ENCODE measurements at regions not wholly inside any gene's neighbourhood (a gene's known extent, or its start where the extent isn't known, plus 50 kb on each side); places are given as distances from the start of the nearest gene placed in this dataset.

DNA sequence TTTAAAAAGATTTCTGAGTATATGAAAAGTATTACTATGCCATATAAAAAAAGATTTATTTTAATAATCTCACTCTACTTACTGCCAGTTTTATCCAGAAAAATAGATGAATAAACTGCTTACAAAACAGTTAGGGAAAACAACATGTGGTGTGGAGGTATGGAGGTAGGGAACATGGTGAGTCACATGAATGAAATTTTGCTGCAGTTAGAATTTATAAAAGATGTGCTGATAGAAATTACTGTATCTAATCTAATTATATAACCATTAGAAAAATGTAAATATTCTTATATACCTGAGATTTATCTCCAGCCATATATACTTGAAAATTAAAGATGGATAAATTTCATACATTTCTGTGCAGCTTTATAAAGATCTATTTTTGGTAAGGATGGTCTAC, 184.0 kb upstream of the ANK2 start:
- Histone ChIP-seq H3K4me3 (no peak overlapping the region), H3K36me3 (no peaks in the 10 kb centered on the region), H3K4me1 (peaks cover 0 to 26% (median 3%) of the 10 kb centered on the region in 4 donors), H3K27me3 (no peaks in the 10 kb centered on the region), H3K27ac (no peak overlapping the region), H3K9me3 (no peaks in the 10 kb centered on the region)
- TF ChIP-seq EP300 (IDR thresholded peaks at IDR 0.05) (no peak), POLR2A (IDR thresholded peaks at IDR 0.05) (no peak)
- TF ChIP-seq, protein P1, sequence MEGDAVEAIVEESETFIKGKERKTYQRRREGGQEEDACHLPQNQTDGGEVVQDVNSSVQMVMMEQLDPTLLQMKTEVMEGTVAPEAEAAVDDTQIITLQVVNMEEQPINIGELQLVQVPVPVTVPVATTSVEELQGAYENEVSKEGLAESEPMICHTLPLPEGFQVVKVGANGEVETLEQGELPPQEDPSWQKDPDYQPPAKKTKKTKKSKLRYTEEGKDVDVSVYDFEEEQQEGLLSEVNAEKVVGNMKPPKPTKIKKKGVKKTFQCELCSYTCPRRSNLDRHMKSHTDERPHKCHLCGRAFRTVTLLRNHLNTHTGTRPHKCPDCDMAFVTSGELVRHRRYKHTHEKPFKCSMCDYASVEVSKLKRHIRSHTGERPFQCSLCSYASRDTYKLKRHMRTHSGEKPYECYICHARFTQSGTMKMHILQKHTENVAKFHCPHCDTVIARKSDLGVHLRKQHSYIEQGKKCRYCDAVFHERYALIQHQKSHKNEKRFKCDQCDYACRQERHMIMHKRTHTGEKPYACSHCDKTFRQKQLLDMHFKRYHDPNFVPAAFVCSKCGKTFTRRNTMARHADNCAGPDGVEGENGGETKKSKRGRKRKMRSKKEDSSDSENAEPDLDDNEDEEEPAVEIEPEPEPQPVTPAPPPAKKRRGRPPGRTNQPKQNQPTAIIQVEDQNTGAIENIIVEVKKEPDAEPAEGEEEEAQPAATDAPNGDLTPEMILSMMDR (IDR thresholded peaks at IDR 0.05), result no peak
- DNase-seq (ENCODE audit: low spot score in 2 of 2), result no peak

DNA sequence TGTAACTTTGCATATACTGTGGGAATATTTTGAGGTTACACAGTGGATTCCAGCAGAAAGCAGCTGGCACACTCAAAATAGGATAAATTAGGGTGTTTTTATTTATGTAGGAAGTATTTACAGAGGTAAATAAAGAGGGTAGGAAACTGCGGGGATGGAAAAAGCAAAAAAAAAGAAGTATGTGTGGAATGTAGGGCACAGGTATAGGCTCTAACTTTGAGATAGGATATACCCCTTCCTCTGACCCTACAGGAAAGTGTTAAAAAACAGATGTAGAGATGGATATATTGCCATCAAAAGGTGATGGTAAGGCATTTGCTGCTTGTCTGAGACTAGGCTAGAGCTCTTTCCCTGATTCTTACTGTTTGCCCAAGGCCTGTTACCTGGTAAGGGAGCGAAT, 173.1 kb upstream of the ANK2 start:
- WGBS, 2 donors, result 90 to 96% methylated on average over 2 of the region's 2 CpGs
- no peaks in the 10 kb centered on the region for H3K36me3 ChIP-seq
- H3K9me3 ChIP-seq, result no peaks in the 10 kb centered on the region
- no peak overlapping the region for H3K4me3 ChIP-seq
- no peak for DNase-seq (ENCODE audit: low spot score in 2 of 2)
- H3K27me3 ChIP-seq, result no peaks in the 10 kb centered on the region
- TF ChIP-seq, protein P1 (IDR thresholded peaks at IDR 0.05), result no peak
- TF ChIP-seq EP300 (IDR thresholded peaks at IDR 0.05) (no peak), POLR2A (IDR thresholded peaks at IDR 0.05) (no peak)
- H3K27ac ChIP-seq, result no peak overlapping the region
- H3K4me1 ChIP-seq, result peaks cover 0 to 6% (median 0%) of the 10 kb centered on the region in 4 donors

DNA sequence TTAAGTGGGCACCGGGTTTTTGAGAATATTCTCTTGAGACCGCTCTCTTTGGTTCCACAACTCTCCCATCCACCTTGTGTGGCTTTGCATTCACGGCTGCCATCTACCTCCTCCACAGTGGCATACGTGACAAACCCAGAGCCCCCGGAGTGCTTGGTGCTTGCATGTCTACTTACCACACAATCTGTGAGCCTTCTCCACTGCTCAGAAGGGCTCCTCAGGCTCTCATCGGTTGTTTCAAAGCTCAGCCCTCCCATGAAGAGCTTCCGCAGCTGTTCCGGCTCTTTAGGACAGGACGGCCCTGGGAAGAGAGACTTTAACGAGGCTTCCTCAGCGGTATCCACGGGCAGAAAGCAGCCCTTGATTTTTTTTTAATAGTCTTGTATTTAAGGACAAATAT, 167.6 kb upstream of the ANK2 start:
- no peaks in the 10 kb centered on the region for H3K27me3 ChIP-seq
- peak overlapping the region in 1 of 4 donors; percentile 31 for H3K4me3 ChIP-seq
- no peaks in the 10 kb centered on the region for H3K9me3 ChIP-seq
- H3K36me3 ChIP-seq, result no peaks in the 10 kb centered on the region
- H3K4me1 ChIP-seq, result peaks cover 0 to 19% (median 0%) of the 10 kb centered on the region in 4 donors
- no peak for DNase-seq (ENCODE audit: low spot score in 2 of 2)
- TF ChIP-seq POLR2A (IDR thresholded peaks at IDR 0.05), result no peak
- no peak for TF ChIP-seq EP300 (IDR thresholded peaks at IDR 0.05)
- TF ChIP-seq, protein P1 (IDR thresholded peaks at IDR 0.05), result no peak
- H3K27ac ChIP-seq, result peak overlapping the region in 2 of 4 donors; percentile 25 to 56
- WGBS, 2 donors, result 54 to 59% methylated on average over 12 of the region's 12 CpGs

DNA sequence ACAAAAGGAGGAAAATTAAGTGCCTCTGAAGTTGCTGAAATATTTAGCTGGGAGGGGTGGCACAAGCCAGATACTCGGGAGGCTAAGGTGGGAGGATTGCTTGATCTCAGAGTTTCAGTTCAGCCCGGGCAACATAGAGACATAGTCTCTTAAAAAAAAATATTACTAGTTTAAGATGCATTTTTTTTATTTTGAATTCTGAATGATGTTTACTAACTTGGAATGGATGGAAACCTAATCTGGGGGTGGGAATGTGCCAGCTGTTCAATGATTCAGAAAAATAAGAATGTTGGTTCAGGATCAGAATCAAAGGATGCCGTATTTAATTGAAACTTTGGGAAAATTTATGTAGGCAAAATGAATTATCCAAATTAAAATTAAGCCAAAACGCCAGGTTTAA, 167.2 kb upstream of the ANK2 start:
- DNase-seq (ENCODE audit: low spot score in 2 of 2), result no peak
- H3K9me3 ChIP-seq, result no peaks in the 10 kb centered on the region
- H3K27ac ChIP-seq, result peak overlapping the region in 2 of 4 donors; percentile 25 to 56
- WGBS, 2 donors, result 49 to 53% methylated on average over 4 of the region's 4 CpGs
- H3K4me1 ChIP-seq, result peaks cover 0 to 19% (median 0%) of the 10 kb centered on the region in 4 donors
- peak overlapping the region in 1 of 4 donors; percentile 31 for H3K4me3 ChIP-seq
- H3K36me3 ChIP-seq, result no peaks in the 10 kb centered on the region
- H3K27me3 ChIP-seq, result no peaks in the 10 kb centered on the region
- TF ChIP-seq EP300 (IDR thresholded peaks at IDR 0.05) (no peak), POLR2A (IDR thresholded peaks at IDR 0.05) (no peak)
- TF ChIP-seq, protein P1 (IDR thresholded peaks at IDR 0.05), result no peak

DNA sequence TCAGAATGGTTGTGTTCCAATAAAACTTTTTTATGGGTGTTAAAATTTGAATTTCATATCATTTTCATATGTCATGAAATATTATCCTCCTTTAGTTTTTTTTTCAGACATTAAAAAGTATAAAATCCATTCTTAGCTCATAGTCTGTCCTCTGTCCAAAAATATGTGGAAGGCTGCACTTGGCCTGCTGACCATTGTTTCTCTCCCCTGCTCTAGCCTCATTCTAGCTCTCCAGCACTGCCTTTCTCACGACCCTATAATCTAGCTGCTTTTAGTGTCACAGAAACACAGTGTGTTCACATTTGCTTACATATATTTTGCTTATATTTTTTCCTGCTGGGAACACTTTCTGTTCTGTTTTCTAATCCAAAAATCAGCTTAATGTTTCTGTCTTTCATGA, 165.0 kb upstream of the ANK2 start:
- Histone ChIP-seq H3K36me3 (no peaks in the 10 kb centered on the region), H3K27me3 (no peaks in the 10 kb centered on the region), H3K4me3 (no peak overlapping the region), H3K27ac (peak overlapping the region in 1 of 4 donors; percentile 26), H3K9me3 (no peaks in the 10 kb centered on the region), H3K4me1 (peaks cover 0 to 34% (median 0%) of the 10 kb centered on the region in 4 donors)
- no peak for DNase-seq (ENCODE audit: low spot score in 2 of 2)
- WGBS, 2 donors, result 16 to 18% methylated on average over 1 of the region's 1 CpG
- TF ChIP-seq POLR2A (IDR thresholded peaks at IDR 0.05), result no peak
- TF ChIP-seq, protein P1 (IDR thresholded peaks at IDR 0.05), result no peak
- TF ChIP-seq EP300 (IDR thresholded peaks at IDR 0.05), result no peak
